ENCODE measurements at regions not wholly inside any gene's neighbourhood (a gene's known extent, or its start where the extent isn't known, plus 50 kb on each side); places are given as distances from the start of the nearest gene placed in this dataset.

- TF ChIP-seq, protein P1, sequence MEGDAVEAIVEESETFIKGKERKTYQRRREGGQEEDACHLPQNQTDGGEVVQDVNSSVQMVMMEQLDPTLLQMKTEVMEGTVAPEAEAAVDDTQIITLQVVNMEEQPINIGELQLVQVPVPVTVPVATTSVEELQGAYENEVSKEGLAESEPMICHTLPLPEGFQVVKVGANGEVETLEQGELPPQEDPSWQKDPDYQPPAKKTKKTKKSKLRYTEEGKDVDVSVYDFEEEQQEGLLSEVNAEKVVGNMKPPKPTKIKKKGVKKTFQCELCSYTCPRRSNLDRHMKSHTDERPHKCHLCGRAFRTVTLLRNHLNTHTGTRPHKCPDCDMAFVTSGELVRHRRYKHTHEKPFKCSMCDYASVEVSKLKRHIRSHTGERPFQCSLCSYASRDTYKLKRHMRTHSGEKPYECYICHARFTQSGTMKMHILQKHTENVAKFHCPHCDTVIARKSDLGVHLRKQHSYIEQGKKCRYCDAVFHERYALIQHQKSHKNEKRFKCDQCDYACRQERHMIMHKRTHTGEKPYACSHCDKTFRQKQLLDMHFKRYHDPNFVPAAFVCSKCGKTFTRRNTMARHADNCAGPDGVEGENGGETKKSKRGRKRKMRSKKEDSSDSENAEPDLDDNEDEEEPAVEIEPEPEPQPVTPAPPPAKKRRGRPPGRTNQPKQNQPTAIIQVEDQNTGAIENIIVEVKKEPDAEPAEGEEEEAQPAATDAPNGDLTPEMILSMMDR (IDR thresholded peaks at IDR 0.05; ENCODE audit: insufficient read depth, low read length): no peak
- no peak for TF ChIP-seq GABPA (IDR thresholded peaks at IDR 0.05; ENCODE audit: low read depth)
These were observed 694.8 kb upstream of the PKDCC start for GRCh38 chr2:41353060-41353459.

Data from HL-60 (cell line).